ENCODE measurements at regions not wholly inside any gene's neighbourhood (a gene's known extent, or its start where the extent isn't known, plus 50 kb on each side); places are given as distances from the start of the nearest gene placed in this dataset.

DNA sequence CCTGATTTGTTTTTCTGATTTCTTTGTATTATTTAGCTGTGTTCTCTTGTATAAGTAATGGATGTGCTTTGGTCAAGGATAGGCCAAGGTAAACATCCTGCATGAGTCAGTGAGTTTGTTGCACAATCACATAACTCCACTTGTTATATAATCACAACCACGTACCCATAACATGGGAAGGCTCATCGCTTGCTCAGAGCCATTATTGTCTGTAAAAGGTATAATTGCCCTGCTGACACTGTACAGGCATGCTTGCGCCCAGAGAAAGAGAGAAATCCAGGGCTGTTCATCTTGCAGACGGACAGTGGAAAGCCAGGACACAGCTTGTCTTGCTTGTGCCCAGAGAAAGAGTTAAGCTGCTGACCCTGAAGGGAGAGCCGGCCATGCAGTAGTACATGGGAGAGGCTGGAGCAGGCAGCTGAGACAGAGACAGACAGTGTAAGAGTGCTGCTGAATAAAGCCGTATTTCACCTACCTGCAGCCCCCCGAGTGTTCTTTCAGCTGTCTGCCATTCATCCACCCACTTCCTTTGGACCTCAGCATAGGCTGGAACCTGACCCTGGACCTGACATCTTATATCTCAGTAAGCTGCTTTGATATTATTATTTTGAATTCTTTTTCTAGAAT is 174.7 kb upstream of the DAAM1 start:
- Histone ChIP-seq H3K27me3 (ENCODE audit: control insufficient read depth, low read length) (no peaks in the 10 kb centered on the region; the same call in none of the 2 replicates), H3K9me2 (replicated peaks; ENCODE audit: control insufficient read depth, low read length) (no peaks in the 10 kb centered on the region), H4K20me1 (ENCODE audit: control insufficient read depth, insufficient read depth, low read depth, low read length) (no peaks in the 10 kb centered on the region), H3K4me2 (ENCODE audit: low read length) (no peak overlapping the region), H3F3A (ENCODE audit: control insufficient read depth, insufficient read depth) (no peaks in the 10 kb centered on the region), H3K79me2 (ENCODE audit: control insufficient read depth, low read length) (no peaks in the 10 kb centered on the region), H3K9me3 (ENCODE audit: control insufficient read depth, insufficient read depth, low read length) (no peaks in the 10 kb centered on the region; the same call in 1 of the 2 replicates), H3K4me3 (ENCODE audit: low read length) (no peak overlapping the region), H3K36me3 (ENCODE audit: control insufficient read depth, low read length) (no peaks in the 10 kb centered on the region), H3K4me1 (ENCODE audit: control insufficient read depth, low read length) (no peaks in the 10 kb centered on the region), H3K27ac (ENCODE audit: low read depth, low read length) (no peak overlapping the region)
- TF ChIP-seq, protein P1, sequence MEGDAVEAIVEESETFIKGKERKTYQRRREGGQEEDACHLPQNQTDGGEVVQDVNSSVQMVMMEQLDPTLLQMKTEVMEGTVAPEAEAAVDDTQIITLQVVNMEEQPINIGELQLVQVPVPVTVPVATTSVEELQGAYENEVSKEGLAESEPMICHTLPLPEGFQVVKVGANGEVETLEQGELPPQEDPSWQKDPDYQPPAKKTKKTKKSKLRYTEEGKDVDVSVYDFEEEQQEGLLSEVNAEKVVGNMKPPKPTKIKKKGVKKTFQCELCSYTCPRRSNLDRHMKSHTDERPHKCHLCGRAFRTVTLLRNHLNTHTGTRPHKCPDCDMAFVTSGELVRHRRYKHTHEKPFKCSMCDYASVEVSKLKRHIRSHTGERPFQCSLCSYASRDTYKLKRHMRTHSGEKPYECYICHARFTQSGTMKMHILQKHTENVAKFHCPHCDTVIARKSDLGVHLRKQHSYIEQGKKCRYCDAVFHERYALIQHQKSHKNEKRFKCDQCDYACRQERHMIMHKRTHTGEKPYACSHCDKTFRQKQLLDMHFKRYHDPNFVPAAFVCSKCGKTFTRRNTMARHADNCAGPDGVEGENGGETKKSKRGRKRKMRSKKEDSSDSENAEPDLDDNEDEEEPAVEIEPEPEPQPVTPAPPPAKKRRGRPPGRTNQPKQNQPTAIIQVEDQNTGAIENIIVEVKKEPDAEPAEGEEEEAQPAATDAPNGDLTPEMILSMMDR (IDR thresholded peaks at IDR 0.05; ENCODE audit: low read depth, low read length, poor library complexity, severe bottlenecking) = no peak
- no peak for TF ChIP-seq EZH2phosphoT487 (IDR thresholded peaks at IDR 0.05; ENCODE audit: borderline replicate concordance, low read length)

DNA sequence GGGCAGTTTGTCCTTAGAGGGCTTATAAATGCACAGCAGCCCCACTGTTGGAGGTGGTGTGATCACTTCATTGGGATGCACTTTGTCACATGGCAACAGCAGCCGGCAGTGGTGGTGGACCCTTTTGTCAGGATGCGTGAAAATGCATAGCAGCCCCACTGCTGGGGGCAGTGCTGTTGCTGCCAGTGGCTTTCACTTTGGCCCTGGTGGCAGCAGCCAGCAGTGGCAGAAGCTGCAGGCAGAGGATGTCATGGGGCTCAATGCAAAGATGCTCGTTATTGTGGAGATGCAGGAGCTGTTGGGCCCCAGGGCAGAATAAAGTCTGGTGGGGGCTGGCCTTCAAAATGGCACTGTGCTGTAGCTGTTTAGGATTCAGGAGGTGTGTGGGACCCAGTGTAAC is 173.0 kb upstream of the DAAM1 start:
- Histone ChIP-seq H3K27ac (ENCODE audit: low read depth, low read length) (no peak overlapping the region), H3K4me3 (ENCODE audit: low read length) (no peak overlapping the region), H3K9me3 (ENCODE audit: control insufficient read depth, insufficient read depth, low read length) (no peaks in the 10 kb centered on the region; the same call in 1 of the 2 replicates), H3K27me3 (ENCODE audit: control insufficient read depth, low read length) (no peaks in the 10 kb centered on the region; the same call in 1 of the 2 replicates), H3K4me1 (ENCODE audit: control insufficient read depth, low read length) (no peaks in the 10 kb centered on the region), H3K9me2 (replicated peaks; ENCODE audit: control insufficient read depth, low read length) (no peaks in the 10 kb centered on the region), H3K4me2 (ENCODE audit: low read length) (no peak overlapping the region), H3K36me3 (ENCODE audit: control insufficient read depth, low read length) (no peaks in the 10 kb centered on the region), H4K20me1 (ENCODE audit: control insufficient read depth, insufficient read depth, low read depth, low read length) (no peaks in the 10 kb centered on the region), H3F3A (ENCODE audit: control insufficient read depth, insufficient read depth) (no peaks in the 10 kb centered on the region), H3K79me2 (ENCODE audit: control insufficient read depth, low read length) (no peaks in the 10 kb centered on the region)
- TF ChIP-seq, protein P1 (IDR thresholded peaks at IDR 0.05; ENCODE audit: low read depth, low read length, poor library complexity, severe bottlenecking) = no peak
- no peak for TF ChIP-seq EZH2phosphoT487 (IDR thresholded peaks at IDR 0.05; ENCODE audit: borderline replicate concordance, low read length)

DNA sequence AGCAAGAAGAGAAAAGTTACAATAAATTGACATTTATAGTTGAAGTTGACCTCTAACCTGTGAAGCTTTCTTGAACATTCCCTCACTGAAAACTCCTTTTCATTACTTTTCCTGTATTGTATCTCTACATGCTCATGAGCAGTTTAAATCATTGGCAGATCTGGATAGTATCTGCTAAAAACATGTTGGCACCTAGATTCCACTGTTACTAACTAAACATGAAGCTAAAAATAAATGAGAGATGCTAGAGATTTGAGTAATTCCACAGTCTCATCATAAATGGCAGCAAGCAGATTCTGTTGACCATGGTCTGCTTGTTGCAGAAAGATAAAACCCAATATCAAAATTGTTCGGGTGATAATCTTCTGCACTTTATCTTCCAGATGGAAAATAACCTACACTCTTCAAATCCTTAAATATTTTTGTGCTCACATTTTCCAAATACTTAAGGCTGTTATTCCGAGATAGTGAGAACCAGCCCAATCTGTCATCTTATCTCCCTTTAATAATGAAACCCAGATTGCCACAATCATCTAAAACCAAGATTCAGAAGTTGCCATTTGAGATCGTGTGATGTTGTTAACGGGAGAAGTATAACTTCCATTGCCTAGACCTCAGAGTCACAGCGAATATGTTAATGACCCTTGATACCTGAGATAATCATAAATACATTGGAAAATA is 171.0 kb upstream of the DAAM1 start:
- Histone ChIP-seq H4K20me1 (ENCODE audit: control insufficient read depth, insufficient read depth, low read depth, low read length) (no peaks in the 10 kb centered on the region), H3K4me1 (ENCODE audit: control insufficient read depth, low read length) (no peaks in the 10 kb centered on the region), H3K9me3 (ENCODE audit: control insufficient read depth, insufficient read depth, low read length) (no peaks in the 10 kb centered on the region; the same call in 1 of the 2 replicates), H3K36me3 (ENCODE audit: control insufficient read depth, low read length) (no peaks in the 10 kb centered on the region), H3K4me3 (ENCODE audit: low read length) (no peak overlapping the region), H3K27ac (ENCODE audit: low read depth, low read length) (no peak overlapping the region), H3K9me2 (replicated peaks; ENCODE audit: control insufficient read depth, low read length) (no peaks in the 10 kb centered on the region), H3K4me2 (ENCODE audit: low read length) (no peak overlapping the region), H3K27me3 (ENCODE audit: control insufficient read depth, low read length) (peaks cover 2% of the 10 kb centered on the region; the same call in 1 of the 2 replicates), H3K79me2 (ENCODE audit: control insufficient read depth, low read length) (no peaks in the 10 kb centered on the region), H3F3A (ENCODE audit: control insufficient read depth, insufficient read depth) (no peaks in the 10 kb centered on the region)
- TF ChIP-seq EZH2phosphoT487 (IDR thresholded peaks at IDR 0.05; ENCODE audit: borderline replicate concordance, low read length) = no peak
- TF ChIP-seq, protein P1 (IDR thresholded peaks at IDR 0.05; ENCODE audit: low read depth, low read length, poor library complexity, severe bottlenecking) = no peak

Data from DOHH2 (cell line).